ENCODE measurements at regions not wholly inside any gene's neighbourhood (a gene's known extent, or its start where the extent isn't known, plus 50 kb on each side); places are given as distances from the start of the nearest gene placed in this dataset.

GRCh38 chr3:187961366-187961765, 192.6 kb upstream of the LPP start:
- DNase-seq (no peak), ATAC-seq (no peak)
- Histone ChIP-seq H3K4me1 (peaks cover 57 to 72% of the 10 kb centered on the region in 2 donors), H3K4me3 (no peak overlapping the region), H3K36me3 (no peaks in the 10 kb centered on the region), H3K27ac (peak overlapping the region; percentile 88 to 95 (median 90)), H3K9me3 (no peaks in the 10 kb centered on the region), H3K27me3 (no peaks in the 10 kb centered on the region)
- no peak for TF ChIP-seq POLR2A (IDR thresholded peaks at IDR 0.05)
- TF ChIP-seq, protein P1, sequence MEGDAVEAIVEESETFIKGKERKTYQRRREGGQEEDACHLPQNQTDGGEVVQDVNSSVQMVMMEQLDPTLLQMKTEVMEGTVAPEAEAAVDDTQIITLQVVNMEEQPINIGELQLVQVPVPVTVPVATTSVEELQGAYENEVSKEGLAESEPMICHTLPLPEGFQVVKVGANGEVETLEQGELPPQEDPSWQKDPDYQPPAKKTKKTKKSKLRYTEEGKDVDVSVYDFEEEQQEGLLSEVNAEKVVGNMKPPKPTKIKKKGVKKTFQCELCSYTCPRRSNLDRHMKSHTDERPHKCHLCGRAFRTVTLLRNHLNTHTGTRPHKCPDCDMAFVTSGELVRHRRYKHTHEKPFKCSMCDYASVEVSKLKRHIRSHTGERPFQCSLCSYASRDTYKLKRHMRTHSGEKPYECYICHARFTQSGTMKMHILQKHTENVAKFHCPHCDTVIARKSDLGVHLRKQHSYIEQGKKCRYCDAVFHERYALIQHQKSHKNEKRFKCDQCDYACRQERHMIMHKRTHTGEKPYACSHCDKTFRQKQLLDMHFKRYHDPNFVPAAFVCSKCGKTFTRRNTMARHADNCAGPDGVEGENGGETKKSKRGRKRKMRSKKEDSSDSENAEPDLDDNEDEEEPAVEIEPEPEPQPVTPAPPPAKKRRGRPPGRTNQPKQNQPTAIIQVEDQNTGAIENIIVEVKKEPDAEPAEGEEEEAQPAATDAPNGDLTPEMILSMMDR (IDR thresholded peaks at IDR 0.05 in 4 of 5, conservative IDR thresholded peaks at IDR 0.05 in 1 of 5), result no peak
- in situ Hi-C loops (cut with MboI; ENCODE audit: low sequenced_read_pairs in 4 of 4), result no loop called here
- intact Hi-C loops (cut with DNase I; ENCODE audit: low total_unique reads), result no loop called here

- Histone ChIP-seq H3K4me3 (no peak overlapping the region), H3K4me1 (peaks cover 47 to 66% of the 10 kb centered on the region in 2 donors), H3K27ac (peak overlapping the region; percentile 88 to 95 (median 90)), H3K36me3 (no peaks in the 10 kb centered on the region), H3K9me3 (no peaks in the 10 kb centered on the region), H3K27me3 (no peaks in the 10 kb centered on the region)
- DNase-seq, result no peak
- intact Hi-C loops (cut with DNase I; ENCODE audit: low total_unique reads), result loop anchor here (2.0 kb wide), 1 partner anchor 44 kb away; no protein-coding TSS in a partner anchor
- TF ChIP-seq, protein P1 (IDR thresholded peaks at IDR 0.05 in 4 of 5, conservative IDR thresholded peaks at IDR 0.05 in 1 of 5), result no peak
- TF ChIP-seq POLR2A (IDR thresholded peaks at IDR 0.05), result no peak
- in situ Hi-C loops (cut with MboI; ENCODE audit: low sequenced_read_pairs in 4 of 4), result no loop called here
- peak; percentile 8 to 12 for ATAC-seq
Observed at GRCh38 chr3:187963003-187963676, 190.8 kb upstream of the LPP start.

- peak overlapping the region; percentile 88 to 95 (median 90) for H3K27ac ChIP-seq
- DNase-seq (peak; percentile 44 to 64), ATAC-seq (peak; percentile 91 to 94)
- H3K4me1 ChIP-seq, result peaks cover 40 to 62% of the 10 kb centered on the region in 2 donors
- no peaks in the 10 kb centered on the region for H3K36me3 ChIP-seq
- H3K9me3 ChIP-seq, result no peaks in the 10 kb centered on the region
- in situ Hi-C loops (cut with MboI; ENCODE audit: low sequenced_read_pairs in 4 of 4) (no loop called here), intact Hi-C loops (cut with DNase I; ENCODE audit: low total_unique reads) (loop anchor here (2.0 kb wide), 1 partner anchor 43 kb away; no protein-coding TSS in a partner anchor)
- no peak for TF ChIP-seq POLR2A (IDR thresholded peaks at IDR 0.05)
- TF ChIP-seq, protein P1 (IDR thresholded peaks at IDR 0.05 in 4 of 5, conservative IDR thresholded peaks at IDR 0.05 in 1 of 5), result no peak
- no peak overlapping the region for H3K4me3 ChIP-seq
- H3K27me3 ChIP-seq, result no peaks in the 10 kb centered on the region
Observed at GRCh38 chr3:187963677-187964385, 190.1 kb upstream of the LPP start.

DNA sequence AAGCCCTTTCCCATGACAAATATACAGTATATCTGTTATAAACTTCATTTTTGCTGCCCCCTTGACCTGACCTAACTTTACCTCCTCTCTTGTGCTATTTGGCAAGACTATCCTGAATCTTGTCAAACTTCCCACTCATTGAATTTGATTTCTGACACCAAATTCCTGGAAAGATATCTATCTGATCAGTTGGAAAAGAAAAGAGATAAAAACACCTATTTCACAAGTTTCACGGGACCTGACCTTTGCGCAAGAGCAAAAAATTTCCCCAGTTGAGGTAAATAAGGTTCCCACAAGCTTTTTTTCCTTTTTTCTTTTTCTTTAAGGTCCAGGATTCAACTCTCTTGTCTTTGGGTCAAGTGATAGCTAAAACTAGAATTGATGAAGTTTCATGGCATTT, 189.2 kb upstream of the LPP start:
- Histone ChIP-seq H3K4me1 (peaks cover 36 to 63% of the 10 kb centered on the region in 2 donors), H3K27ac (peak overlapping the region; percentile 88 to 95 (median 90)), H3K36me3 (no peaks in the 10 kb centered on the region), H3K27me3 (no peaks in the 10 kb centered on the region), H3K4me3 (no peak overlapping the region), H3K9me3 (no peaks in the 10 kb centered on the region)
- intact Hi-C loops (cut with DNase I; ENCODE audit: low total_unique reads) (no loop called here), in situ Hi-C loops (cut with MboI; ENCODE audit: low sequenced_read_pairs in 4 of 4) (no loop called here)
- no peak for DNase-seq
- no peak for TF ChIP-seq POLR2A (IDR thresholded peaks at IDR 0.05)
- TF ChIP-seq, protein P1 (IDR thresholded peaks at IDR 0.05 in 4 of 5, conservative IDR thresholded peaks at IDR 0.05 in 1 of 5), result no peak
- no peak for ATAC-seq

Measured in gastrocnemius medialis (tissue), 4 donors.